ENCODE measurements at regions not wholly inside any gene's neighbourhood (a gene's known extent, or its start where the extent isn't known, plus 50 kb on each side); places are given as distances from the start of the nearest gene placed in this dataset.

- DNase-seq (ENCODE audit: low read depth in 4 of 4, low spot score in 3 of 4), result no peak
These were observed 103.4 kb downstream of the IL20RB start for GRCh38 chr3:137061186-137061585.

GRCh38 chr3:137062250-137062649 is 104.5 kb downstream of the IL20RB start:
- no peak for DNase-seq (ENCODE audit: low read depth in 4 of 4, low spot score in 3 of 4)

DNA sequence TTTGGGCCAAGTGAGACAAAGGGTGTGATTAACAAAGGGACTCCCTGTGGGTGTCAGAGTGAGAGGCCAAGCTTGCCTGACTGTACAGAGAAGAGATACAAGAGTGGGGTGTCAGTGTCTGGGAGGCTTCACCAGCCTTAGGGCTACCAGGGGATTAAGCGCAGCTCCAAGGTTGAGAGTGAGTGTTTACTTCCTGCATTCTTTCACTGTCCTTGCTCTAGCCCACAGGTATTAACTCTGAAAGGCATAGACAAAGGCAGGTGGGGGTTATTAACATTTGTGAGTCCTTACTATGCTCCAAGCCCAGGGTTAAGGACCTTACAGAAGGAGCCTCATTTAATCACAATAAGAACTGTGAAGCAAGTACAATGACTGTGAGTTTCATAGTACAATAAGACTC is 107.6 kb downstream of the IL20RB start:
- no peak for DNase-seq (ENCODE audit: low read depth in 4 of 4, low spot score in 3 of 4)

DNA sequence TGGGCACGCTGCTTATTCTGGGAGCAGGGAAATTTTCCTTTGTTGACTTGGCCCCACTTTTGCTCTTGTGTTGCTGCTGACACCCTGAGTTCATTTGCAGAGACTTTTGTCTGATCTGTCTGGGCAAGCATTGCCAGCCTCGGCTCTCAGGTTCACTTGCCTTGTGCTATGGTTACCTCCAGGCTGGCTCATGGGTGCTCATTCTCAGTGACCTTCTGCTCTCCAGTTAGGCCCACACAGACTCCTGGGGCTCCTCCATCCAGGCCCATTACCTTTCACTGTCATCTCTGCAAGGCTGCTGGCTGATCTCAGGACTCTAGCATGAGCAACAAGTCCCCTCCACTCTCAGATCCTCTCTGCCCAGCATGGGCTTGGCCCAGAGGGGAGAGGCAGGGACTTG is 108.3 kb downstream of the IL20RB start:
- no peak for DNase-seq (ENCODE audit: low read depth in 4 of 4, low spot score in 3 of 4)

- DNase-seq (ENCODE audit: low read depth in 4 of 4, low spot score in 3 of 4), result no peak
These were observed 113.3 kb downstream of the IL20RB start for GRCh38 chr3:137071104-137071503.

DNA sequence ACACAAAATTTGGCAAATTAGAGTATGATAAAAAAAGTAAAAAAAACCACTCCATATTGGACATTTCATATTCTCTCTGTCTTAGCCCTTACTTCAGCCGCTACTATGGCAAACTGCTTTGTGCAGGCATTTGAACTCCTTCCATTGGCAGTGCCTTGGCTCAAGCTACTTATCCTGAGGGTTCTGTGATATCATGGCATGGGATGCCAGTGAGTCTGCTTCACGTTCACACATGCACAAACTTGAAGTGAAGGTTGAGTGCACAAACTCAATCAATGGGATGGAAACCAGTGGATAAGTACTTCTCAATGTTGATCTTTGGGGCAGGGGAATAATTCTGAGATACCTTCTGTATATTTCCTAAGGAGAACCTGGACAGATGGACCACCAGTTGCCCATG is 117.2 kb downstream of the IL20RB start:
- DNase-seq (ENCODE audit: low read depth in 4 of 4, low spot score in 3 of 4), result no peak

DNA sequence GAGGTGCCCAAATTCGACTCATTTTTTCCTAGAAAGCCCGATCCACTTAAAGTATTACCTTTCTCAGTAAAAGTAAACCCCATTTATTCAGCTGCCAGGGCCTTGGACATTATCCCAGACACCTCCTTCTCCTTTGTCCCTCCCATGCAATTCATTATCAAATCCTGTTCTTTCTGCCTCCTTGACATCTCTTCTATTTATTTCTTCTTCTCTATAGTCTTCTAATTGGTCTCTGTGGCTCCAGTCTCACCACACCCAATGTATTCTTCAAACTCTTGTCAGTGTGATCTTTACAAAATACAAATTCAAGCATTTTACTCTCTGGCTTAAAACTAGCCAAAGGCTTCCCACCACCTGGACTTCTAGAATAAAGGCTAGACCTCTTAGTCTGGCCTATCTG is 120.3 kb downstream of the IL20RB start:
- no peak for DNase-seq (ENCODE audit: low read depth in 4 of 4, low spot score in 3 of 4)

- DNase-seq (ENCODE audit: low read depth in 4 of 4, low spot score in 3 of 4), result no peak
These were observed 121.8 kb downstream of the IL20RB start for GRCh38 chr3:137079571-137079970.

GRCh38 chr3:137081711-137082110 is 123.9 kb downstream of the IL20RB start:
- no peak for DNase-seq (ENCODE audit: low read depth in 4 of 4, low spot score in 3 of 4)

DNA sequence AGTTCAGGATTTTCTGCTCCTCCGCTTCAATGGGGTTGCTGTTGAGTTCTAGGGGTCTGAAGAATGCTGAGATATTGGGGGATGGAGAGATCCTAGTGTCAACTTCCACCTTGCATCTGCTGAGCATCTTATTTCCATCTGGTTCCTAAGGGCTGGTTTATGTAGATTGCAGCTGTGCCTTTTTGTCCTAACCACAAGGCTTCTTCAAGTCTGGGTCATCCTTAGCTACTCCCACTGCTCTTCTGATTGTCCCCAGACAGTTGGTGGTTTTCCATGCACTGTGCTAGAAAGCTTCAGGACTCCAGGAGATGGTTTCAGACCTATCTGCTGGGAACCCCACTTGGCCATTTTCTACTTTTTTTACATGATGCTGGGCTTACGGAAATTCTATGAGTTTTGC is 125.0 kb downstream of the IL20RB start:
- no peak for DNase-seq (ENCODE audit: low read depth in 4 of 4, low spot score in 3 of 4)

- no peak for DNase-seq (ENCODE audit: low read depth in 4 of 4, low spot score in 3 of 4)
These were observed 125.5 kb downstream of the IL20RB start for GRCh38 chr3:137083332-137083731.

DNA sequence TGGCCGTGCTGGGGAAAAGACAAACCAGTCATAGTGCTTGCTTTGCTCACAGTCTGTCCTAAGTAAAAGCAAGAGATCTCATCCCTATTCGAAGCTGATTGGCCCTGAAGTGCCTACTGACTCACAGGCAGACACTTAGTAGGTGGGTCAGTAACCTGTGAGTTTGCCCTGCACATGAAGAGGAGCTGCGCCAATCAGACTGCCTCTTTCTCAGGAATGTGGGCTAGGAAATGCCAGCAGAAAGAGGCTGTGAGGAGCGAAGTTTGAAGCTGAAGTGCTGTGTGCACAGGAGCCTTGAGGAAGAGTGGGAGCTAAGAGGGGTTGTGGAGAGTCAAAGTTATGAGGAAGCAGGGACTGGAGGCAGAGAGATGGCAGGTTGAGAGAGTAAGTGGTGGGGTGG is 126.8 kb downstream of the IL20RB start:
- no peak for DNase-seq (ENCODE audit: low read depth in 4 of 4, low spot score in 3 of 4)

DNA sequence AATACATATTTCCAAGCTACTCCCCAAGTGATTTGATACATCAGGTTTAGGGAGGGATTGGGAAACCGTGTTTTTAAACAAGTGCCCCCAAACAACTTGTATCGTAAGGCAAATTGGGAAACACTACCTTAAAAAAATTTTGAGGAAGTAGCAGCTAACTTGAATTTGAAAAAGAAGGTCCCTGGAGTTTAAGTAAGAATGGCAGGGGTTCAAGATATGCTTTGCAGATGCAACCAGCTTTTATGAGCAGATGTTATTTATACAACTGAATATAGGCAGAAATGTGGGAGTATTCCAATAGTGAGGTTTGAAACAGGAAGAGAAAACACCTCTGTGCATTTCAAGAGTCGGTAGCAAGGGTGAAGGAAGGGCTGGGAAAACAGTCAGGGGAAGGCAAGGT is 139.6 kb downstream of the IL20RB start:
- DNase-seq (ENCODE audit: low read depth in 4 of 4, low spot score in 3 of 4), result no peak

DNA sequence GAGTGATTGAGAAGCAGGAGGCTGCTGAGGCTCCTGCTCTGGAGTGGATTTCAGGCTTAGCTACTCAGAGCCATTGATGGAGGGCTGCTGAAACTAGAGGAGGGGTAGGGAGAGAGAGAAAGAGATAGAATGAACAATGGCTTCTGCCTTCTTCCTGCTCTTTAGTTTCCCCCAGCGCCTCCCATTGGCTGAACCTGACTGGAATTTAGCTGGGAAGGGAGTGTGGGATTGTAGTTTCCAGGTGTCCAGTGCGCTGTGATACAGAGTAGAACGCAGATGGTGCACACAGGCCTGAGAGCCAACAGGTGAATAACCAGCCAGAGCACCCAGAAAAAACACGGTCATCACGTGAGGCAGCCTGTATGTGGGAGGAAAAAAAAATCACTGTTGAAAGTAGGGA is 140.1 kb downstream of the IL20RB start:
- no peak for DNase-seq (ENCODE audit: low read depth in 4 of 4, low spot score in 3 of 4)

- no peak for DNase-seq (ENCODE audit: low read depth in 4 of 4, low spot score in 3 of 4)
These were observed 141.8 kb downstream of the IL20RB start for GRCh38 chr3:137099364-137100219.

- DNase-seq (ENCODE audit: low read depth in 4 of 4, low spot score in 3 of 4), result no peak
These were observed 142.5 kb downstream of the IL20RB start for GRCh38 chr3:137100326-137100725.

DNA sequence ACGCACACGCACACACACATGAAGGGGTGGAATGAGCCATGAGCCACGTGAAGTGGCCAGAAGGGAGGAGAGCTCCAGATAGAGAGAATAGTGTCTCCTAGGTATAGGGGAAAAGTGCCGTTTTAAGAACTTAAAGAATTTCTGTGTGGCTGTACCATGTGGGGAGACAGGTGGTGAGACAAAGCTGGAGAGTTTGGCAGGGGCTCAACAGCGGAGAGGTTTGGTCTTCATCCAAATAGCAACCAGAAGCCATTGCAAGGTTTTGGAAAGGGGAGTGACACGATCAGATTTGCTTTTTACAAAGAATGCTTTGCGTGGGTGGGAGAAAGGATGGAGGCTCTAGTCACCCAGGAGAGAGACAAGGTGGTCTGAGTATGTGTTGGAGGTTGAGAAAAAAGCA is 146.0 kb downstream of the IL20RB start:
- DNase-seq (ENCODE audit: low read depth in 4 of 4, low spot score in 3 of 4), result no peak

- DNase-seq (ENCODE audit: low read depth in 4 of 4, low spot score in 3 of 4), result peak; percentile 44 to 63 (median 49)
These were observed 147.6 kb downstream of the IL20RB start for GRCh38 chr3:137105277-137105977.

- DNase-seq (ENCODE audit: low read depth in 4 of 4, low spot score in 3 of 4), result no peak
These were observed 148.9 kb downstream of the IL20RB start for GRCh38 chr3:137106612-137107240.

GRCh38 chr3:137108699-137109440 is 151.1 kb downstream of the IL20RB start:
- DNase-seq (ENCODE audit: low read depth in 4 of 4, low spot score in 3 of 4), result no peak

DNA sequence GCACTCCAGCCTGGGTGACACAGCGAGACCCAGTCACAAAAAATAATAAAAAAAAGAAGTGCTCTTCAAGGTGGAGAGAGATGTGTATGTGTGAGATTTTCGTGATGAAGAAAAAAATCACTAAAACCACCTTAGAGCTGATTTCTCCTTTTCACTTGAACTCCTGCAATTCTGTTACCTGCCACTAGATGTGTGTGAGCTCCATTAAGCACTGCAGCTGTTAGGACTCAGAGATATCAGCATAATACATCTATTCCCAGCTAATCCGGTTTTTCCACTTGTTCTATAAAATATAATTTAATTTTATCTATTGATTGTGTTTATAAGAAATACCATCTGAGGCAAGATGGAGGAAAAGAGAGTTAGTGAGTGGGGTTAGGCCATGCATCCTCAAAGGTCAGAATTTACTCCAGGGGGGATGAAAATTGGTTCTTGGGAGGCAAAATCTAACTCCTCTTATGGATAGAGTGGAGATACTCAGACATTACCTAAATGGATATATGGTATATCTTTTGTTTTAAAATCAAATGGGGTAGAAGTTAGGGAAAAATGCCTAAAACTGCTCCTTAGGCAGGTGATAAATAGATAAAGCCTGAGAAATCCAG is 152.7 kb downstream of the IL20RB start:
- no peak for DNase-seq (ENCODE audit: low read depth in 4 of 4, low spot score in 3 of 4)

Measured in left renal pelvis (tissue), 4 donors.